HG02885 (cell line): ENCODE measurements at regions not wholly inside any gene's neighbourhood (a gene's known extent, or its start where the extent isn't known, plus 50 kb on each side); places are given as distances from the start of the nearest gene placed in this dataset.
"Not testable (repeated sequence)": the region's sequence is repeated elsewhere in the genome, so short reads cannot be mapped to it uniquely, and the experiment has no call there.

Experiments used
- ATAC-seq: cut with Tn5 transposase; IDR thresholded peaks from one replicate; pipeline ENCODE4 v1.9.1; 2021; ENCODE audit warnings: mild to moderate bottlenecking; ENCODE audit not compliant: unreplicated experiment, poor library complexity

- no peak for ATAC-seq
These were observed 419.6 kb downstream of the RWDD3 start for GRCh38 chr1:95653618-95654017.

DNA sequence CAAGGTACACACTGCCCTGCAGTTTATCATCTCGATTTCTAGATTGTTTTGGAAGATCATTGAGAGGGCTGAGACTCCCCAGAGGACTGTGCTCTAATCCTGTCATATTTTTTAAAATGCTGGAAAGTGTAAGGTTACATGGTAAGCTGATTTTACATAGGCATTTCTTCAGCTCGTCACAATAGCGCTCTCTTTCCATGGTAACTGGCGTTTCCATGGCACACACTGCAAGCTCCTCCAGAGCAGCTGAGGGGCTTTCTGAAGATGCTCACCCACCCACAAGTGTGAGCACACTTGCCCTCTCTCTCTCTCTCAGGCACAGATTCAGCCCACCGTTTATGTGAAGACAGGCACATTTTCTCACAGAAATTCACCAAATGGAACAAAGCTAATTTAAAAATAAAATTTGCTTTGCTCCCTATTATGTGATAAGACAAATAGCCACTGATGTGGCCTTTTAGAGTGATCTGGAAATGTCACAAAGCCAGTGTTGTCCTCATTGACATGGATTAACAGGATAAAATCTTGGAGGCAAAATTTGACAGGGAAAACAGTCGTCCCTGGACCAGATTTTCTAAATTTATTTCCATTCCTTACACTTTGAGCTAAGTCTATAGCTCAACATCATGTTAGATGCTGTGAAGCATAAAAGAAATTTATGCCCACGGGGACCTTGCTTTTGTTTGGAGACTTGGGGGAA lies 421.5 kb downstream of the RWDD3 start:
- no peak for ATAC-seq

DNA sequence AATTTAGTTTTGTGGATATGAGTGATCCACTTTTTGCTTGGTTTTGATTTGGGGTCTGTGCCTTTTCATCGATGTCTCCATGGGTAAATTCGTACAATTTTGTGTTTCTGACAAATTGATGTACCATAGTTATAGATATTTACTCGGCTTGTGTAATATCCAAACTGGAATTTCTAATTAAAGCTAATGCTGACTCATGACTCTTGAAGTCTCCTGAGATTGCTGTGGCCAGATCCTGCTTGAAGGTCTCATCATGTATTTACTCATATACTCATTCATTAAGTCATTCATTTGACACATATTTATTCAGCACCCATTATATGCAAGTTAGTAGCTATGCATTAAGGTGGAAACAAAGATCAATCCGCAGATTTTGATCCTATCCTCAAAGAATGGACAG lies 423.2 kb downstream of the RWDD3 start:
- ATAC-seq: no peak

GRCh38 chr1:95659166-95659565 lies 425.2 kb downstream of the RWDD3 start:
- ATAC-seq: no peak

DNA sequence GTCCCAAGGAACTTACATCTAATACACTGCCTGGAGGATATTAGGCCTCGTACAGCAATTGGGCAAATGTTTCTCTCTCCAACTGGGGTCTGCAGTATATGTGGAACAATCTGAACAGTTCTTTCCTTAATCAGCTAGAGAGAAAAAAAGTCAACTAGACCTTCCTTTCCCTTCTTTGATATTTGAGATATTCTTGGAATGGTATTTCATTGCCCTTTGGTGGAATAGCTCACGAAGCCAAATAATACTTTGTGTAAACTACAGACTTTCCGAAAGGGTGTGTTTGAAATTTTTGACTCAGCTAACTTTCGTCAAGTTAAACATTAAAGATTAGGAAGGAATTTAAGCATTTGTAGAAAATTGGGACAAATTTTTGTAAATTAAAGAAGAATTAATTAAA lies 425.6 kb downstream of the RWDD3 start:
- ATAC-seq: no peak

GRCh38 chr1:95660736-95661135 lies 426.7 kb downstream of the RWDD3 start:
- no peak for ATAC-seq

DNA sequence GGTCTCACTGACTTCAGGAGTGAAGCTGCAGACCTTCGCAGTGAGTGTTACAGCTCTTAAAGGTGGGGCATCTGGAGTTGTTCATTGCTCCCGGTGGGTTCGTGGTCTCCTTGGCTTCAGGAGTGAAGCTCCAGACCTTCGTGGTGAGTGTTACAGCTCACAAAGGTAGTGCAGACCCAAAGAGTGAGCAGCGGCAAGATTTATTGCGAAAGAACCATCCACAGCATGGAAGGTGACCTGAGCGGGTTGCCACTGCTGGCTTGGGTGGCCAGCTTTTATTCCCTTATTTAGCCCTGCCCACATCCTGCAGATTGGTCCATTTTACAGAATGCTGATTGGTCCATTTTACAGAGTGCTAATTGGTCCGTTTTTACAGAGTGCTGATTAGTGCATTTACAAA lies 429.5 kb downstream of the RWDD3 start:
- not testable (repeated sequence) for ATAC-seq

DNA sequence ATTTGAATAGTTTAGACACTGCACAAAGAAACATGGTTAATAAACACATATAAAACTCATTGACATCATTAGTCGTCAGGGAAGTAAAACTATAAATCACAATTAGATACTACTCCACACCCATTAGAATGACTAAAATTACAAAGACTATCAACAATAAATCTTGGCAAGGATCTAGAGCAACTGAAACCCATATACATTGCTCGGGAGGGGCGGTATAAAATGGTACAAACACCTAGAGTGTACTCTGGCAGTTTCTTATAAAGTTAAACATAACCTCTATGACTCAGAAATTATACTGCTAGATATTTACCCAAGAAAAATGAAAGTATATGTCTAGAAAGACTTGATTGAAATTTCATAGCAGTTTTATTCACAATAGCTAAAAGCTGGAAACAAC lies 434.2 kb downstream of the RWDD3 start:
- ATAC-seq: no peak

DNA sequence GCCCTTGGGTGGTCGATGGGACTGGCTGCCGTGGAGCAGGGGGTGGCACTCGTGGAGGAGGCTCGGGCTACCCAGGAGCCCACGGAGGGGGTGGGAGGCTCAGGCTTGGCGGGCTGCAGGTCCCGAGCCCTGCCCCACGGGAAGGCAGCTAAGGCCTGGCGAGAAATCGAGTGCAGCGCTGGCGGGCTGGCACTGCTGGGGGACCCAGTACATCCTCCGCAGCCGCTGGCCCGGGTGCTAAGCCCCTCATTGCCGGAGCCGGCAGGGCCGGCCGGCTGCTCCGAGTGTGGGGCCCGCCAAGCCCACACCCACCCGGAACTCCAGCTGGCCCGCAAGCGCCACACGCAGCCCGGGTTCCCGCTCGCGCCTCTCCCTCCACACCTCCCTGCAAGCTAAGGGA lies 435.6 kb downstream of the RWDD3 start:
- not testable (repeated sequence) for ATAC-seq

DNA sequence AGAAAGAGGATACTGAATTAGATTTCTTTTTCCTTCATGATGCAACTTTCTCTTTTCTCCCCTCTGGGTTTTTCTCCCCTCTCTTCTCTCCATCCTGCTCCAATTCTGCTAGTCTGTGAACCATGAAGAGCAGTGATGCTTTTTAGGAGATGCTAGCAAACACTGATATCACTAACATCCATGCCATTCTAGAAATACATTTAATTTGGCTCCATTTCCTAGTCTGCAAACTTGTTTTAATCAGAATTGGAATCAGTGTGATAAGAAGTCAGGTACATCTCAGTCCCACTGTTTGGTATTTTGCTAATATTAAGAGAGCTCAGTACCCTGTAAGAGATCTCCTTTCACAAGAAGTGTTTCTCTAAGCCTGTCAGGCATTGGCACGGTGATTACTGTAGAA lies 437.1 kb downstream of the RWDD3 start:
- no peak for ATAC-seq

- ATAC-seq: no peak
These were observed 445.3 kb downstream of the RWDD3 start for GRCh38 chr1:95679262-95679661.

- no peak for ATAC-seq
These were observed 451.1 kb downstream of the RWDD3 start for GRCh38 chr1:95685081-95685480.

GRCh38 chr1:95686217-95686616 lies 452.2 kb downstream of the RWDD3 start:
- no peak for ATAC-seq

DNA sequence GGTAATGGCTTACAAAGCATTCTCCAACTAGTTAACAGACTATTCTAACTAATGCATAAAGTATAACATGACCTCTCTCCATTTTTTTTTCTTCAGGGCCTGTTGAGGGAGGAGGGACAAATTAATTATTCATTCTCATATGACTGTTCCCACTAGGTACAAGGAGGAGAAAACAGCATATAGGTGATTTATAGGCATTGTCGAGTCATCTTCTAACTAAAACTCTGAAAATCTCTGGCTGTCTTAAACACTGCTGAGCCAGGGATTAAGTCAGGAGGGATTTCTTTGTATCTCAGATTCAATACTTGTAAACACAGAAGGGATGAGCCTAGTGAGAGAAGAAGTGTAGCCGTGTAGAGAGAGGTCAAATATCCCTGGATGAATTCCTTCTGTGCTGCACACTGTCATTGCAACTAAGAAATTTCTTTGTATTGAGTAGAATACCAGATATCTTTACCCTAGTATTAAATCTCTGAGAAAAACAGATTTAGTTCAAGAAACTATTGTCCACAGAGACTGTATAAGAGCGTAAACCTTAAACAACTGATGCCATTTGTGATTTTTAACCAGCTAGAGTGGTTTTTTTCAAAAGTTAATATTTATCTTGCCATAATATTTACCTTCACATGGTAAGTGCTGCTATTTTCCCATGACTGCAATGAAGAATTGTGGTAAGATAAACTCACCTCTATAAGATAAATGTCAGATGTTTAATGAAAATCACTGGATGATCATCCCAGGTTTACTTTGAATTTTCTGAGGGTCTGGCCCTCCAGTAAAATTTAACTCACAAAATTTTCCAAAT lies 465.3 kb downstream of the RWDD3 start:
- ATAC-seq: no peak

- ATAC-seq: no peak
These were observed 467.6 kb downstream of the RWDD3 start for GRCh38 chr1:95701450-95702173.

DNA sequence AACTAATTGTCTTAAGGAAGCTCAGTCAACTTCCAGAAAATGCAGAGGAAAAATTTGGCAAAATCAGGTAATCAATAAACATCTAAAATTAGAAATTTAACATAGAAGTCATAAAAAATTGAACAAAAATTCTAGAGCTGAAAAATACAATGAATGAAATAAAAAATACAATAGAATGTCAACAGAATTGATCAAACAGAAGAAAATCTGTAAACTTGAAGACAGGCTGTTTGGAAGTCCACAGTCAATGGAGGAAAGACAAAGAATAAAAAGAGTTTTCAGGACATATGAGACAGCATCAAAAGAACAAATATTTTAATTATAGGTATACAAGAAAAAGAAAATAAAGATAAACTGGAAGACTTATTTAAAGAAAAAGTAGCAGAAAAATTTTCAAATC lies 469.0 kb downstream of the RWDD3 start:
- ATAC-seq: no peak

DNA sequence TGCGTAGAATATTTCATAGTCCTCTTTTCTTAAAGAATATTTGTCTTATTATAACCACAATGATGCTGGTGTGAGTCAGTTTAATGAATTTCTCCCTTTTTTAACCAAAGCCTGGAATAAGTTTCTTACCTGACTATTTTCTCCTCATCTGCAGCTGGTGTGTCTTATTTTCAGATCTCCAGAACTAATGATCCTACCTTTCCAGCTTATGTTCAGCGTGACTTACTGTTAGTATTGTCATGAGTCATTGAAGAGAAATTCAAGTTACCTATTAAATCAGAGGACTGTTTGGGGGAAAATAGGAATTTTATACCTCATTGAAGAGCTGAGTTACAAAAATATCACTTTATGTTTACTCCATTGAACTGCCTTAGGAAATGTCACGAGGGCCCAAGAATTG lies 482.1 kb downstream of the RWDD3 start:
- no peak for ATAC-seq

DNA sequence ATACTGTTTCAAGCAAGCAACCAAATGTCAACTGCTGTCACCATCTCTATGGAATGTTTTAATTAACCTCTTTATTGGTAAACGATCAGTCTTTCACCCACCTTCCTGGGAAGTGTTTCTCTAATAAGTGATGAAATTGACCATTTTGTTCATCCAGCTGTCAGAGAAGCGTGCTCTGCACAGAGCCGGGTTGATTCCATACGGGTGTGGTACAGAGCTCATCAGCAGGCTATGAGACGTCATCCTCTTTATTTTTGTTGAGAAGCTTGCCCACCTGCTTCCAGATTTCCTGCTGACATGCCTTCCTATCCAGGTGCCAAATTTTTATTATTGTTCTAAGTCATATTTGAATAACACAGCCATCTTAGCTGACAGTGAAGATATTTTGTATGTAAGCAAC lies 482.5 kb downstream of the RWDD3 start:
- ATAC-seq: no peak

DNA sequence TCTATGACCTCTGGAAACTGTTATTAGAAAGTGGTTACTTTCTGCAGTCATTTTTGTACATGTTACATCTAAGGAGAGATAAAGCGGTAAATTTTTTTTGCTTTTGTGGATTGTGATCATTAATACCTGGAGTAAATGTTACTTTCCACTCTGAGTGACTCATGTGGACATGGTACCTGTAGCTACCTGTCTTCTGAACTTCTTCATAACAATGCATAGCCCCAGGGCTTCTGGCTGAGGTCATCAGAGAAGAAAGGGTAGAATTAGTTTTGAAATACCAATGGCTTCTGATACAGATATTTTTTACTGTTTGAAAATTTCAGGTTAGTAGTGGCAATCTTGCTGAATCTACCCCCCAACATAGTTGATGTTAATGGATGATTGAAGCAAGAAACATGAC lies 489.3 kb downstream of the RWDD3 start:
- no peak for ATAC-seq

DNA sequence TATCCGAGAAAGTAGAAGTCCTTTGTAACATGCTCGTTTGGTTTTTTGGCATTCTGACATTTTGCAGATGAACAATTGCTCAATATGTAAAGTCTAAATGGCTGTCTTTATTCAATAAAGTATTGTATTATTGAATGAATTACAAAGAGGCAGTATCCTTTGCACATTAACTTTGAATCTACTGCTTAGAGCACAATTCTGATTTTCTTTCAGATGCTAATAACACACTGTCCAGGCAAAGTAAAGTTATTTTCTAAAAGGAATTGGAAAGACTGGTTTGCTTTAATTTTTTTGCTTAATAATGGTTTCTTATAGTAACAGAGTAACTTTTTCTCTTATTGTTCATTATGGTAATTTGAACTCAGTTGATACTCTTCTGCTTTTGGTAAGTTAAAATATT lies 494.8 kb downstream of the RWDD3 start:
- ATAC-seq: no peak

- ATAC-seq: no peak
These were observed 497.0 kb downstream of the RWDD3 start for GRCh38 chr1:95730986-95731385.
